DMS 273 treated with DMSO at 0.1 percent for 48 hours (cell line): ENCODE measurements at regions not wholly inside any gene's neighbourhood (a gene's known extent, or its start where the extent isn't known, plus 50 kb on each side); places are given as distances from the start of the nearest gene placed in this dataset.

Experiments used
- DNase-seq: peaks from one replicate; lab custom pipeline; 2025; lab: John Stamatoyannopoulos, UW

DNA sequence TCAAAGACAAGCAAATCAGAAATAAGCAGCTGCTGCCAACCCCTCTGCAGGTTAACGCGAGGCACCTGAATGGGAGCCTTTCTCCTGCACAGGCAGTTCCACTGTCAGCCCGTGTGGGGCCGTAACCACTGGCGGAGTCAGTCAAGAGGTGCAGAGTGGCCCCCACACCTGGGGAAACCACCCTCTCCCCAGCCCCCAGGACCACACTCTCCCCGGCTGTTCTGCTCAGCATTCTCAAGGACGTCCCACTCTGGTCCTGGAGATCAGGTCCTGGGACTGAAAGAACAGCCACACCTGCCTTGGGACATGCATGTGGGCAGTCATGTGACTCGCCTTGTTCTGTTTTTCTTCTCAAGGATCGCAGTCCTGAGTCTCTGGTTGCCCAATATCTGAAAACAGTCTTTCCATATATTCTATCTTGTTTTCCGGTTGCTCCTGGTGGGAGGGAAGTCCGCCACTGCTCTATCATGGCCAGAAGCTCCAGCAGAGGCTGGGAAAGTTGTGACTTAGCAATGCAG, 252.5 kb downstream of the PTPRU start:
- no peak for DNase-seq

DNA sequence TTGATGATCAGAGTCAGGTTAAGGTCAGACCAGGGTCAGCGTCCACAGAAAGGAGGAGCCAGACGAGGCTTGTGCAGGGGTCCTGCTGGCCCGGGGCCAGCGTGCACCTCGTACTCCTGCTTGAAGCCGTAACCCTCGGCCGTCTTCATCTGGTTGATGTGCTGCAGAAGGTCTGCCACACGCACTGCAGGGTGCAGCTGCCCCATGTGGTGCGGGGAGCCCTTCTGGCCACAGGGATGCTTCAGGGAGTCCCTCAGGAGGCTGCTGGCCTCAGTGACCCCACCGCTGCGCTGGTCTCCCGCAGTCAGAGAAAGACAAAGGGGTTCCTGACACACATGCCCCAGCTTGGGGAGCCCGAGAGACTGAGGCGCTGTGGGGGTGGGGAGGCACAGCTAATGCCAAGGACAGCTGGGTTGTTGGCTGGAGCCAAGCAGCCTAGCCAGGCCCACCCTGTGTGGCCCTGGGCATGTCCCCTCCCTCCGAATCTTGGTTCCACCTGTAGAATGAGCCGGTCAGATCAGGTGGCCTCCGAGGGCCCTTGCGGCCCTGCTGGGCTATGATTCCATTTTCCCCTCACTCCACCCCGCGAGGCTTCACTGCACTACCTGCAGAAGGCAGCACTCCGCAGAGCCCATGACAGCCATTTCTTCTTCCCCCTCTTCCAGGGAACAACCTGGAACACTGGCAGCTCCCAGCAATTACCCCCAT, 251.9 kb downstream of the PTPRU start:
- no peak for DNase-seq

- DNase-seq = no peak
Observed at GRCh38 chr1:29487291-29487690, 251.0 kb downstream of the PTPRU start.

DNA sequence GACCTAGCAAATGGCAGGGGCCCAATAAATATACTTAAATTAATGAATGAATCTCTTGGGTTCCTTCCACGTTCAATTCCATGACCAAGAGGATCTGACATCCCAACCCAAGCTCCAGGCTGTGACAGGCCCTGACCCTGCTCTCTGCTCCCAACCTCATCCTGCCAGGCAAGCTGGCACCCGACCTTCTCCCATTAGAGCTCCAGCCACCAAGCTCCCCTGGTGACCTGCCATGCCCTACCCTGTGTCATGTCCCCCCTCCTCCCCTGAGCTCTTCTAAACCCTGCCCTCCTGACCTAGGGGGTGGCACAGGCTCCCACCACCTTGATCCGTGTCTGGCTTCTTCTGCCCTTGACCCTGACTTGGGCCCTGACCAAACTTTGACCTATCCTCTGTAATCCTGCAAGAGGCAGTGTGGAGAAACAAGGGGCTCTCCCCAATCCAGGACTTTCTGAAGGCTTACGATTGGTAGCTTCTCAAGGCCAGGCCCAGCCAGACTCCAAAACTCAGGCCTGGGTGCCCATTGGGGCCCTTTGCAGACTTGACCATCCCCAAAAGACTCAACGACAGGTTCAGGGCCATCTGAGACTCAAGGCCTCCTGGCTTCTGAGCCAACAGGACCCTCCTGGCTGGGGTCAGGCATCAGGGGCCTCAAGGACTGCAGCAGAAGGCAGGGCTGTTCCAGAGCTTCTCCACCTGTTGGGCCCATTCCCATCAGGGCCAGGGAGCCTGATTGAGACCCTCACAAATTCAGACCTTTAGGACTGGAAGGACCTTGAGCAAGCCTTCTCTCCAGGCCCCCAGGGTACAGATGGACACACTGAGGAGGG, 249.0 kb downstream of the PTPRU start:
- no peak for DNase-seq

DNA sequence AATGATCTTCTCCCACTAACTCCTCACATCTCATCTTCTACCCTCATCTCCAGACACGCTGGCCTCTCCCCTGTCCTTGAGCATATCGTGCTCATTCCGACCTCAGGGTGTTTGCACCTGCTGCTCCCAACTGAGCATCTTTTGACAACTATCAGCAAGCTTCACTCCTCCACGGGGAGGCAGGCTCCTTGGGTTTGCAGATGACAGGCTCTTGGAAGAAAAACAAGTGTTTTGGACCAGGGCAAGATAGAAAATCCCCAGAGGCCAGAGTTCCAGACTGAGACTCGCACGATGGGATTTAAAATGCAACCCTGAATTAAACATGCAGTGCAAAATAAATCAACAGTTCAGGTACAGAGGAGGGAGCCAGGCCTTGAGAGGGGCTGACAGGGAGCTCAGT, 246.7 kb downstream of the PTPRU start:
- DNase-seq = no peak

GRCh38 chr1:29482064-29482463, 245.7 kb downstream of the PTPRU start:
- DNase-seq = no peak

- no peak for DNase-seq
Observed at GRCh38 chr1:29481031-29481430, 244.7 kb downstream of the PTPRU start.

DNA sequence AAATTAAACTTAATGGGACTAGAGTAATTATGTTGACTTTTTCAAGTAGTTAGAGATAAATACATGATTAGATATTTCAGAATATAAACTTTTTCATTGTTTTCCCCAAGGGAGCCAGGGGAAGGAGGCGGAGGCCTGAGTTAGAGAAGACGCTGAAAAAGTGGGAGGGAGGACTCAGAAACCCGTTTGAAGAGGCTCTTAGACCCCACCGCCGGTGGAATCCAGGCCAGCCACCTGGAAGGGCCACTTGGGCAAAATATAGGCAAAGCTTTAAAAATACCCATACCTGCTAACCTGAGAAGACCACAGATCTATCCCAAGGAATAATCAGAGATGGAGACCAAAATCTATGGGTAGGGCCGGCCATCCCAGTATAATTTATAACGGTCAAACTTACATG, 242.6 kb downstream of the PTPRU start:
- no peak for DNase-seq

DNA sequence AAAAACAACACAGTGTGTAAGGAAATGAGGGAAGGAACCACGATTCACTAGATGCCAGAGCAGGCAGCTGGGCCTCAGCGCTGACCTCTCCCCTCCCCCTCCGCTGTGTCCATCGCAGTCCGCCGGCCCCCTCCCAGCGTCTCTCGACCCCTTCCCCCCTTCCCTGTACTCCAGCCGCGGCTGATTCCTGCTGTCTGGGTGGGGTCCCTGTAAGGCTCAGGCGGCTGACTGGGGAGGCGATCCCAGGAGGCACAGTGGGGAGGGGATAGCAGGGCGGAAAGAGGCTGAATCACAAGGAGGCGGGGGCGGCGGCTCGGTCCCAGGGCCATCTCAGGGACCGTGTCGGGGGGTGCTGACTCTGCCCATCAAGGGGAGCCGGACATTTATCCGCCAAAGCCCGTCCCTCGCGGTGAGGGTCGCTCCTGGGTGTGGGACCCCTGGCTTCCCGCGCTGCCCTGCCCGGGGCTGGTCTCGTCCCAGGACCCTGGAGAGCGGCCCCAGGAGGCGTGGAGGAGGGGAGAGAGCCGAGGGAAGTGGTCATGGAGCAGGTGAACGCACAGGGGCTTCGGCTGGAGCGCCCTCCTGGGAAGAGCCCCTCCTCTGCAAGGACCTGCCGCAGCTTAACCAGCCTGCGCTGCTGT, 241.9 kb downstream of the PTPRU start:
- no peak for DNase-seq

DNA sequence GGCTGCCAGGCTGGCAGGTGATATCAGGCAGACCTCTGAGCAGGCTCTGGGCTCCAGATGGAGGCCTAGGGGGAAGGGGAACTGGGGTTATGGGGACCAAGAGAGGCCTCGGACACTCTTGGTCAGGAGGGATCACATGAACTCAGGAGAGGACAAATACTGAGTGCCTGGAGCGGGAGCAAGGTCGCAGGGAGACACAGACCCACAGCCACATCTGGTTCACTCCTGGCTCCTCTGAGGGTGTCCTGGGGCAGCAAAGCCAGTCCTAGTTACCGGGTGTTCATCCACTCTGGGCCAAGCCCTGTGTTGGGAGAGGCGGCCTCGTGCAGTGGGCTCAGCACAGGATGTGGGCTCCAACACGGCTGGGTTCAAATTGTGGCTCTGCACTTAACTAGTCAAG, 239.0 kb downstream of the PTPRU start:
- DNase-seq = no peak

GRCh38 chr1:29474274-29475244, 238.2 kb downstream of the PTPRU start:
- DNase-seq = no peak

DNA sequence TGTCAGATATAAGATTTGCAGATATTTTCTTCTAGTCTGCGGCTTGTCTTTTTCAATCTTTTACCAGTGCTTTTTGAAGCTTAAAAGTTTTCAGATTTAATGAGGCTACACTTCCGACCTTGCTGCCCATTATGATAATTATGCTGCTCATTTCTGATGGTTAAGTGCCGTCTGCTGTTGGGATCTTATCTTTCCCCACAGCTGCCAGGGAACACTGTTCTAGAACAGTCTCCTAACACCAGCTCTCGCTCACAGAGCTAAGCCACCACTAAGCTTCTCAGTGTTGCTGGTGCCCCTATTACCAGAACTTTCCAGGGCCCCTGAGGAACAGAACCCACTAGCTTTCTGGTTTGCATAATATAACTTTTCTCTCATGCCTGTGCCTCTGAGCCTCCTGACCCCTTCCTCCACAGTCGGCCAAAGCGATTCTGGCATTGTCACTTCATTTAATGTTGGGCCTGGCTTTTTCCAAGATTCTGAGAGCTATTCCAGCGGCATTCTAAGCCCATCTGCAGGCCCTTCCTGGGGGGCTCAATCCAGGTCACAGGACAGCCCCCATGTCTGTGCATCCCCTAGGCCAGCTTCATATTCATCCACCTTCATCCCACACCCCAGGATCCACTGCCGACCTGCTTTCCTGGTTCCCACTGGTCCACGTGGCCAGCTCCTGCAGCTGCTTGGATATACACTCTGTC, 237.0 kb downstream of the PTPRU start:
- DNase-seq = peak; percentile 59

DNA sequence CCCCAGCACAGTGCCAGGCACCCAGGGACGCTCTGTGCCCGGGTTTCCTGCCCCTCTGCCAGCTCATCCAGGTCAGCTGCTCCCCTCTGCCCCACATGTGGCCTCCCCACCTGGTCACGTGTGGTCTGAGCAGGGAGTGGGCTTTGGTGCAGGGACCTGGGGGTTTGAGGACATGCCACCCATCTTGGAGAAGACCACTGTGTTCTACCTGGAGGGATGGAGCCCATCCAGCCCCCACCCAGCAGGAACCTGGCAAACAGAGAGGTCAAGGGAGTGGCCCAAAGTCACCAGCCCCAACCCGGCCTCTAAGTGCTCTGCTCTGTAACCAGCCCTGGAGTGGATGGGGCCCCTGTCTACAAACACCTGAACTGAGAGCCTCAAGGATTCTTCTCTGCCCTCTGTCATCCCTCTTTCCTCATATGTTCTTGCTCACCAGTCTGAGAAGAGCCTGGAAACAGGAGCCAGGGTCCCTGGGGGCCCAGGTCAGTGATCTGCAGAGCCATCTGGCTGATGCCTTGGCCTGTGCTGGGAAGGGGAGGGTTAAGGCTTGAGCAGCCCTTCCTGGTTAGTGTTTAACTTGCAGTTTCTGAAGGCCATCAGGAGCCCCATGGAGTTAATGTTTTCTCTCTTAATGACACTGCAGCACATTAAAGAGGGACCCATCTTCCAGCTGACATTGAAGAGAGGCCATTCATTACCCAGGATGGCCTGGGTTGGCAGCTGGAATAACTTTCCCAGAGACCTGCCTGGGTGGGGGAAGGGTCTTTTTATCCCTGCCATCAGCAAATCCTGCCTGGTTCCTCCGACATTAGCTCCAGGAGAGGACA, 235.4 kb downstream of the PTPRU start:
- DNase-seq = peak; percentile 64

GRCh38 chr1:29470788-29471119, 234.4 kb downstream of the PTPRU start:
- DNase-seq = no peak

DNA sequence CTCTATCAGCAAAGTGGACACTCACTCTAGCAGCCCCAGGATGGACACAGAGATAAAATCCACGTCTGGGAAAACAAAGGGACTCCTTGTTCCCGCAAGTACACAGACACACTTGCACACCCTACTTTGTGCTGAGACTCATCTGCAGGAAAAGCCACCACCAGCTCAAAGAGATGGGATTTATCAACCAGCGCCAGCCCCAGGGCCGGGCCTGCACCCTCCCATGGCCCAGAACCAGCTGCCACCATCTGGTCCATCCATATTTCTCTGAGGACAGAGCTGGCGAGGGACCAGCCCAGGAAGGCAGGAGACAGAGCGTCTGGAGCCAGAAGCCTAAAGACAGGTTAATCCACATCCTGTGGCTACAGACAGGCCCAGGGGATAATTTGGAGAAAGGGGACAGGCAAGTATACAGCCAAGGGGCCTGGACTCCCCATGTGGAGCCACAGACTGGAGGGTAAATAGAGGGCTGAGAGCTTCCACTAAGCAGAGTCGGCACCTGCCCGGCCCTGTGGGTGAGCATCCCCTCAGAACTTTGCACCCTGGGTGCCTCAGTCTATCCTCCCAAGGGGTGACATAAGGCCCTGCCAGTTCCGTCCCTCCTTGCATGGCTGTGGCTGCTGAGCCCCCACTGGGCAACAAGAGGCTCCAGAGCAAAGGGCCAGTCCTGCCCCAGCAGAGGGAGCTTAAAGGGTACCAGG, 233.9 kb downstream of the PTPRU start:
- DNase-seq = peak; percentile 84

DNA sequence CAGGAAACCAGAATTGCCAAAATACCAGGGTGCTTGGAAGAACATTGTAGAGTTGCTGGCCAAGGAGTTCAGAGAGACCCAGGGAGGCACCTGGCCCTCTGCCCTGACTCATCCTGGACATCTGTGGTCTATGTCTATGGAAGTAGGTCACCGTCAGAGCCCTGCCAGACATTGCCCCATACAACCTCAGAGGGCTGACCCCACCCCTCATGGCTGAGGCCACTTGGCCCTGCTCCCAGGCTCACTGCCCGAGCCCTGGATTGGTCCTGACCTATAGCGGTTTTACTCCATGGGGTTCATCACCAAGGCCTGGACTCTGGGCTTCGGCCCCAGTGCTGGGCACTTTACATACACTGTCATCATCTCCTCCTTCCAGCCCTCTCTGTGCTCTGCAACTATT, 233.1 kb downstream of the PTPRU start:
- DNase-seq = no peak

GRCh38 chr1:29467989-29468900, 231.9 kb downstream of the PTPRU start:
- no peak for DNase-seq

GRCh38 chr1:29466258-29466657, 229.9 kb downstream of the PTPRU start:
- no peak for DNase-seq

GRCh38 chr1:29465755-29466154, 229.4 kb downstream of the PTPRU start:
- no peak for DNase-seq
